Psoas muscle (tissue), 7 donors: ENCODE measurements at regions not wholly inside any gene's neighbourhood (a gene's known extent, or its start where the extent isn't known, plus 50 kb on each side); places are given as distances from the start of the nearest gene placed in this dataset.
"Not testable (repeated sequence)": the region's sequence is repeated elsewhere in the genome, so short reads cannot be mapped to it uniquely, and the experiment has no call there.

Experiments
- ATAC-seq, 4 donors: fragments of 200-7000 bp; cut with Tn5 transposase; one replicate each; pipeline ENCODE4 v1.9.1; 2020; ENCODE audit warnings: moderate library complexity in 3 of 4, mild to moderate bottlenecking in 2 of 4
- DNase-seq, 2 donors: peaks; one replicate each; pipeline ENCODE4 v3.0.0-alpha.2; 2020
- H3K27ac ChIP-seq: fragments of 200-600 bp; one replicate; pipeline ENCODE4 v1.8.0; 2022
- H3K27me3 ChIP-seq, 3 donors: fragments of 200-600 bp in 1 of 3; one replicate each; pipeline versions ENCODE4 v1.6.1 to v1.8.0; 2013 to 2022; ENCODE audit warnings: low read length in 2 of 3, mild to moderate bottlenecking in 2 of 3, moderate library complexity in 1 of 3; ENCODE audit not compliant: insufficient read depth in 3 of 3
- H3K36me3 ChIP-seq, 2 donors: fragments of 200-600 bp in 1 of 2; one replicate each; pipeline versions ENCODE4 v1.6.1 to v1.8.0; 2013 to 2022; ENCODE audit warnings: low read depth in 1 of 2, mild to moderate bottlenecking in 1 of 2, moderate library complexity in 1 of 2; ENCODE audit not compliant: insufficient read depth in 1 of 2
- H3K4me1 ChIP-seq: fragments of 200-600 bp; one replicate; pipeline ENCODE4 v1.8.0; 2022
- H3K4me3 ChIP-seq: fragments of 200-600 bp; one replicate; pipeline ENCODE4 v1.8.0; 2022; ENCODE audit warnings: mild to moderate bottlenecking
- H3K9me3 ChIP-seq: fragments of 200-600 bp; one replicate; pipeline ENCODE4 v1.8.0; 2022
- WGBS, 3 donors: extraction: QIAGEN DNeasy Blood & Tissue Kit; methylation state at CpG; one replicate each; pipeline versions ENCODE4 v1.1.6 to v1.1.7; 2013; 5-methylcytosine and 5-hydroxymethylcytosine counted together
- intact Hi-C, 2 donors: fragments of 100-400 bp; cut with DNase I; formaldehyde crosslinking; loops; one replicate each; pipeline versions ENCODE4 v1.11.0 to v1.14.2; 2022
- TF ChIP-seq, protein P1 (sequence below): fragments of 200-600 bp; IDR thresholded peaks from one replicate; pipeline ENCODE4 v1.8.0; 2022; ENCODE audit warnings: antibody characterized with exemption
- donor health status: healthy with polysubstance abuse.
- donor health status: DM: no; HTN: no; CAD: no; lungs with moderate emphysema.
- donor health status: Bipolar disorder and iron deficiency.
- donor health status: healthy.
- donor health status: DM: yes; HTN: yes; CAD: no.
- donor health status: DM: no; HTN: no; CAD: no.
- donor health status: DM: yes; HTN: yes; CAD: no.

DNA sequence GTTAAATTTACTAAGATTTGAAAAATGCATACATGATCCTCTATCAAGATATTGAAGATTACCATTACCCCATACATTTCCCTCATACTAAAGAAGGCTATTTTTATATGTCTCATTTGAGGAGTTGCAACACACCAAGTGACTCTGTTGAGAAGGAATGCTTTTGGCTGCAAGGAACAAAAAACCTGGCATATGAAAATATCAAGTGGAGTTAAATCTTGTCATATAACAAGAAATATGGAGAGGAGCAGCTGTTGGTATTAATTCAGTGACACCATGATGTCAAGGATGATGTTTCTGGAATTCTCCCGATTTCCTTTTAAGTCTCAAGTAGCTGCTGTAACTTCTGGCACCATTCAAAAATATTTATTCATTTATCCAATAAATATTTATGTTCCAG lies 193.8 kb downstream of the CSNK1G3 start:
- no peak for DNase-seq
- WGBS, 3 donors: 24 to 41% (median 35%) methylated on average over 1 of the region's 1 CpG
- Histone ChIP-seq H3K4me3 (no peak overlapping the region), H3K4me1 (no peaks in the 10 kb centered on the region), H3K9me3 (peaks cover 3% of the 10 kb centered on the region), H3K27me3 (no peaks in the 10 kb centered on the region), H3K27ac (no peak overlapping the region), H3K36me3 (no peaks in the 10 kb centered on the region)
- TF ChIP-seq, protein P1, sequence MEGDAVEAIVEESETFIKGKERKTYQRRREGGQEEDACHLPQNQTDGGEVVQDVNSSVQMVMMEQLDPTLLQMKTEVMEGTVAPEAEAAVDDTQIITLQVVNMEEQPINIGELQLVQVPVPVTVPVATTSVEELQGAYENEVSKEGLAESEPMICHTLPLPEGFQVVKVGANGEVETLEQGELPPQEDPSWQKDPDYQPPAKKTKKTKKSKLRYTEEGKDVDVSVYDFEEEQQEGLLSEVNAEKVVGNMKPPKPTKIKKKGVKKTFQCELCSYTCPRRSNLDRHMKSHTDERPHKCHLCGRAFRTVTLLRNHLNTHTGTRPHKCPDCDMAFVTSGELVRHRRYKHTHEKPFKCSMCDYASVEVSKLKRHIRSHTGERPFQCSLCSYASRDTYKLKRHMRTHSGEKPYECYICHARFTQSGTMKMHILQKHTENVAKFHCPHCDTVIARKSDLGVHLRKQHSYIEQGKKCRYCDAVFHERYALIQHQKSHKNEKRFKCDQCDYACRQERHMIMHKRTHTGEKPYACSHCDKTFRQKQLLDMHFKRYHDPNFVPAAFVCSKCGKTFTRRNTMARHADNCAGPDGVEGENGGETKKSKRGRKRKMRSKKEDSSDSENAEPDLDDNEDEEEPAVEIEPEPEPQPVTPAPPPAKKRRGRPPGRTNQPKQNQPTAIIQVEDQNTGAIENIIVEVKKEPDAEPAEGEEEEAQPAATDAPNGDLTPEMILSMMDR: no peak
- intact Hi-C loops: no loop called here
- peak in 3 of 4 donors; percentile 34 to 84 (median 78) for ATAC-seq

DNA sequence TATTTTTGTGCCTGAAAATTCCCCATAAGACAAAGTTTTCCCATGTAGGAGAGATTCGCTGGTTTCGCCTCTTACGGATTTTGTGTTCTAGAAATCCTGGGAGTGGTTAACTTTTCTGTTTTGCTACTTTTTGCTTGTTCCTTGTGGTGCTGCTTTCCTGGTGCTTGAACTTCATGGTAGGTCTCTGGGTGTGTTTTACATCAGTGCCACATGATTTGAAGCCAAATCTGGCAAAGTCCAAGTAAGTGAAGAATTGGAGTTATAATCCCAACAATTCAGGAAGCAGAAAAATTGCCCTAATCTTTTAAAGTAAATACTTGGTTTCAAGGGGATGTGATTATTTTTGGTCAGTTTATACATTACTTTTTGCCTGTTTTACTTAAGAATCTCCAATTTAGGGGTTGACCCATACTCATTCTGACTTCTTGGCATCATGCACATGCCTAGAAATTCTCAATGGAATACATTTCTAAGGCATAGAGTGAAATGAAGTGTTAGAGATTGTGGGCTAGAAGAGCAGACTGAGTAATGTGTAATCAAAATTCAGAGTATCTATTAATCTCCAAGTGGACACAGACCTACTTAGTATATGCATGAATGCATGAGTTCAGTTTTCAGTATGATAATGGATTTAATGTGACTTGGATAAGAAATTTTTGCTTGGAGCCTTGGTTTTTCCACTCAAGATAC lies 189.7 kb downstream of the CSNK1G3 start:
- WGBS, 3 donors: 95 to 97% (median 97%) methylated on average over 3 of the region's 3 CpGs

DNA sequence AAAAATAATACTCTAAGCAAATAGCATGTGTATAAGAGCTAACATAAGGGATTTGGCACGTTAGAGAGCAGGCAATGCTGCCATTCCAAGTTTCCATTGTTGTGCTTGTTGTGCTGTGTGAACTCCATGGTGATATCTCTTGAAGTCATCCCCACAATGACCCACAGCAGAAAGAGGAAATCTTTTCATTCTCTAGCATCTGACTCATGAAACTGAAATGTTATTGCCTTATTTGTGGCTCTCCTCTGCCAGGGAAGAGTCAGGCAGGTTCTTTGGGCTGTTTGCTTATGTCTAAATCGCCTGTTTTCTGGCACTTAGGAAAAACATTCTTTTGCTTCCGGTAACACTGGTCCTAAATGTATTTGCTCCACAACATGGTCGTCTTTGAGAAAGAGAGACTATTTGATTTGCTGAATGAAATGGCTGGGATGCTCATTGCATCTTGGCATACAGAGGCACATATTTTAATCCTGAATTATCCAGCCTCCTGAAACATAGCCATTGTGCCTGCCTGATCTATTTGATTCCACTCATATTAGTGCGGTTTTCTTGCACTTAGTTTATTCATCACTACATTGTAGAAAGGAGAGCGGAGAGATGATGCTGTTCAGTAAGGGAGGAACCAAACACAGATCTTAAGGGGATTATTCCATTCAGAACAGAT lies 188.8 kb downstream of the CSNK1G3 start:
- Histone ChIP-seq H3K4me3 (no peak overlapping the region), H3K4me1 (peaks cover 6% of the 10 kb centered on the region), H3K27me3 (no peaks in the 10 kb centered on the region), H3K9me3 (no peaks in the 10 kb centered on the region), H3K36me3 (no peaks in the 10 kb centered on the region), H3K27ac (peak overlapping the region; percentile 39)
- TF ChIP-seq, protein P1: no peak
- WGBS, 3 donors: 30 to 36% (median 34%) methylated on average over 6 of the region's 6 CpGs
- ATAC-seq (peak in 2 of 4 donors; percentile 26 to 30), DNase-seq (no peak)
- intact Hi-C loops: no loop called here

More for the DNA sequence above, 189.7 kb downstream of the CSNK1G3 start:
- ATAC-seq (no peak), DNase-seq (no peak)
- Histone ChIP-seq H3K9me3 (no peaks in the 10 kb centered on the region), H3K4me3 (no peak overlapping the region), H3K27me3 (no peaks in the 10 kb centered on the region), H3K36me3 (no peaks in the 10 kb centered on the region), H3K27ac (no peak overlapping the region), H3K4me1 (peaks cover 2% of the 10 kb centered on the region)
- intact Hi-C loops: no loop called here
- TF ChIP-seq, protein P1: no peak

DNA sequence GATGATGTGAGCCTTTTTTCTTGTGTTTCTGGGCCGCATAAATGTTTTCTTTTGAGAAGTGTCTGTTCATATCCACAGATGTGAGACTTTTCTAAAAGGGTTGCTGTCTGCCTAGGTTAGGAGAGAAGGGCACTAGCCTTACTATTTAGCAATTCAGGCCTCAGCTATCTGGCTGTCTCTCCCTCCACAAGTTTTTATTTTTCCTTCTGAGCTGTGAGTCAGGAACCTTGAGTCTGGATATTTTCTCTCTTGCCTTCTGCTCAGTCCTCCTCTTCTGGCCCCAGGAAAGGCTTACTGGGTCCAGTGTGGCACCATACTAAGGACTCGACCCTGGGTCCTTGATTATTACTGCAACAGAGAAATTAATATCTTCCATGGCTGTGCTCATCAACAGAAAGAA lies 187.6 kb downstream of the CSNK1G3 start:
- ATAC-seq (no peak), DNase-seq (no peak)
- WGBS, 3 donors: 71 to 82% (median 75%) methylated on average over 2 of the region's 2 CpGs
- Histone ChIP-seq H3K27ac (peak overlapping the region; percentile 39), H3K9me3 (no peaks in the 10 kb centered on the region), H3K4me1 (peaks cover 6% of the 10 kb centered on the region), H3K27me3 (no peaks in the 10 kb centered on the region), H3K4me3 (no peak overlapping the region), H3K36me3 (no peaks in the 10 kb centered on the region)
- intact Hi-C loops: no loop called here
- TF ChIP-seq, protein P1: no peak

DNA sequence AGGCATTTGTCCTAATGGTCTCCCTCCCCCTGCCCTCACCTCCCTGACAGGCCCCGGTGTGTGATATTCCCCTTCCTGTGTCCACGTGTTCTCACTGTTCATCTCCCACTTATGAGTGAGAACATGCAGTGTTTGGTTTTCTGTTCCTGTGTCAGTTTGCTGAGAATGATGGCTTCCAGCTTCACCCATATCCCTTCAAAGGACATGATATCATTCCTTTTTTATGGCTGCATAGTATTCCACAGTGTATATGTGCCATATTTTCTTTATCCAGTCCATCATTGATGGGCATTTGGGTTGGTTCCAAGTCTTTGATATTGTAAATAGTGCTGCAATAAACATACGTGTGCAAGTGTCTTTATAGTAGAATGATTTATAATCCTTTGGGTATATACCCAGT lies 187.0 kb downstream of the CSNK1G3 start:
- DNase-seq, H3K36me3 ChIP-seq, H3K9me3 ChIP-seq, H3K4me3 ChIP-seq, ATAC-seq, H3K27ac ChIP-seq, H3K27me3 ChIP-seq, H3K4me1 ChIP-seq, intact Hi-C loops: not testable (repeated sequence)
- WGBS, 3 donors: 97 to 100% (median 99%) methylated on average over 3 of the region's 3 CpGs
